ENCODE measurements at regions not wholly inside any gene's neighbourhood (a gene's known extent, or its start where the extent isn't known, plus 50 kb on each side); places are given as distances from the start of the nearest gene placed in this dataset.

DNA sequence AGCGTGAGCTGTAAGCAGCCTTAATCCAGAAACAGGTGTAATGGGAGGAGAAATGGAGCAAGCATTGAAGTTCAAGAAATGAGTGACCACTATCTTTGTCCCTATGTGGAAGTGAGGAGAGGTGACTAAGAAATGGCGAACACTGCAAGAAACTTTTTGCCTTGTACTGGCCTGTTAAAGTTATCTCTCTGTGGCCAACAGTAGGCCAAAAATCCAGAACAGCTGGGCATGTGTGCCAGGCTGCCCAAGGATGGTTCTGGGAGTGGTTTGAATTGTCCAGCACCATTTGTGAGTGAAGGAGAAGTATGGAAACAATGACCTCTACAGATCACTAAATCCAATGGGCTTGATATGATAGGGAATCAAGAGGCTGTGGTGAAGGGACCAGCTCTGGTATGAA lies 83.3 kb upstream of the FRMD6 start:
- Histone ChIP-seq H3K9me2 (replicated peaks; ENCODE audit: low read depth, low read length) (no peaks in the 10 kb centered on the region), H2AFZ (ENCODE audit: low read length) (no peak overlapping the region), H3K36me3 (ENCODE audit: insufficient read depth, low read length) (no peaks in the 10 kb centered on the region), H3K4me1 (ENCODE audit: insufficient read depth, low read length, poor library complexity, severe bottlenecking) (peaks cover 27% of the 10 kb centered on the region), H3K9me3 (ENCODE audit: insufficient read depth, low read depth, low read length) (no peaks in the 10 kb centered on the region), H4K20me1 (ENCODE audit: insufficient read depth, low read length, poor library complexity, severe bottlenecking) (no peaks in the 10 kb centered on the region), H3K79me2 (ENCODE audit: insufficient read depth, low read length) (no peaks in the 10 kb centered on the region), H3F3A (ENCODE audit: low read depth) (no peaks in the 10 kb centered on the region), H3K9ac (ENCODE audit: low read depth, low read length, poor library complexity, severe bottlenecking) (no peak overlapping the region), H3K4me3 (ENCODE audit: low read length, poor library complexity, severe bottlenecking) (no peak overlapping the region), H3K27me3 (ENCODE audit: insufficient read depth, low read length, poor library complexity, severe bottlenecking) (no peaks in the 10 kb centered on the region), H3K4me2 (ENCODE audit: low read depth, low read length, poor library complexity, severe bottlenecking) (no peak overlapping the region)
- TF ChIP-seq EZH2phosphoT487 (IDR thresholded peaks at IDR 0.05; ENCODE audit: borderline replicate concordance): no peak
- TF ChIP-seq, protein P1, sequence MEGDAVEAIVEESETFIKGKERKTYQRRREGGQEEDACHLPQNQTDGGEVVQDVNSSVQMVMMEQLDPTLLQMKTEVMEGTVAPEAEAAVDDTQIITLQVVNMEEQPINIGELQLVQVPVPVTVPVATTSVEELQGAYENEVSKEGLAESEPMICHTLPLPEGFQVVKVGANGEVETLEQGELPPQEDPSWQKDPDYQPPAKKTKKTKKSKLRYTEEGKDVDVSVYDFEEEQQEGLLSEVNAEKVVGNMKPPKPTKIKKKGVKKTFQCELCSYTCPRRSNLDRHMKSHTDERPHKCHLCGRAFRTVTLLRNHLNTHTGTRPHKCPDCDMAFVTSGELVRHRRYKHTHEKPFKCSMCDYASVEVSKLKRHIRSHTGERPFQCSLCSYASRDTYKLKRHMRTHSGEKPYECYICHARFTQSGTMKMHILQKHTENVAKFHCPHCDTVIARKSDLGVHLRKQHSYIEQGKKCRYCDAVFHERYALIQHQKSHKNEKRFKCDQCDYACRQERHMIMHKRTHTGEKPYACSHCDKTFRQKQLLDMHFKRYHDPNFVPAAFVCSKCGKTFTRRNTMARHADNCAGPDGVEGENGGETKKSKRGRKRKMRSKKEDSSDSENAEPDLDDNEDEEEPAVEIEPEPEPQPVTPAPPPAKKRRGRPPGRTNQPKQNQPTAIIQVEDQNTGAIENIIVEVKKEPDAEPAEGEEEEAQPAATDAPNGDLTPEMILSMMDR (conservative IDR thresholded peaks at IDR 0.05; ENCODE audit: low read length): no peak

DNA sequence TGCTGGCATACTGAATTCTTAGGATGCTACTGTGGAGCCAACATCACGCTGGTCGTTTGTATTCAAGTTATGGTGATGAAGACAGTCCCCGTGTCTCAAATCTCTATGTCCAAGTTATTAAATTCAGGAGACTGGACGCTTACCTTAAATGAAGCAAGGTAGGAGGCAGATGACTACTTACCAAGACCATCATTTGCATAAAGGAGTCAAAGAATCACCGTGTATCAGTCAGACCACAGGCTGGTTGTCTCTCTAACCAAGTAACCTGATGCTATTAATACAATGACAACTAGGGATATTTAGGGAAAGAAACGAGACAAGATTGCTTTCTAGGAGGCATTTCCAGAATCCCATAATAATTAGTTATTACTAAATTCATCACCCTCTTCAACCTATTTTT lies 78.1 kb upstream of the FRMD6 start:
- H3K4me2 ChIP-seq (ENCODE audit: low read depth, low read length, poor library complexity, severe bottlenecking): no peak overlapping the region
- H4K20me1 ChIP-seq (ENCODE audit: insufficient read depth, low read length, poor library complexity, severe bottlenecking): no peaks in the 10 kb centered on the region
- no peak overlapping the region for H3K9ac ChIP-seq (ENCODE audit: low read depth, low read length, poor library complexity, severe bottlenecking)
- TF ChIP-seq EZH2phosphoT487 (IDR thresholded peaks at IDR 0.05; ENCODE audit: borderline replicate concordance): no peak
- TF ChIP-seq, protein P1 (conservative IDR thresholded peaks at IDR 0.05; ENCODE audit: low read length): no peak
- no peaks in the 10 kb centered on the region for H3K4me1 ChIP-seq (ENCODE audit: insufficient read depth, low read length, poor library complexity, severe bottlenecking)
- no peaks in the 10 kb centered on the region for H3K79me2 ChIP-seq (ENCODE audit: insufficient read depth, low read length)
- H3K9me2 ChIP-seq (replicated peaks; ENCODE audit: low read depth, low read length): no peaks in the 10 kb centered on the region
- no peak overlapping the region for H3K4me3 ChIP-seq (ENCODE audit: low read length, poor library complexity, severe bottlenecking)
- no peak overlapping the region for H2AFZ ChIP-seq (ENCODE audit: low read length)
- no peaks in the 10 kb centered on the region for H3F3A ChIP-seq (ENCODE audit: low read depth)
- H3K9me3 ChIP-seq (ENCODE audit: insufficient read depth, low read depth, low read length): no peaks in the 10 kb centered on the region
- no peaks in the 10 kb centered on the region for H3K36me3 ChIP-seq (ENCODE audit: insufficient read depth, low read length)
- H3K27me3 ChIP-seq (ENCODE audit: insufficient read depth, low read length, poor library complexity, severe bottlenecking): no peaks in the 10 kb centered on the region

DNA sequence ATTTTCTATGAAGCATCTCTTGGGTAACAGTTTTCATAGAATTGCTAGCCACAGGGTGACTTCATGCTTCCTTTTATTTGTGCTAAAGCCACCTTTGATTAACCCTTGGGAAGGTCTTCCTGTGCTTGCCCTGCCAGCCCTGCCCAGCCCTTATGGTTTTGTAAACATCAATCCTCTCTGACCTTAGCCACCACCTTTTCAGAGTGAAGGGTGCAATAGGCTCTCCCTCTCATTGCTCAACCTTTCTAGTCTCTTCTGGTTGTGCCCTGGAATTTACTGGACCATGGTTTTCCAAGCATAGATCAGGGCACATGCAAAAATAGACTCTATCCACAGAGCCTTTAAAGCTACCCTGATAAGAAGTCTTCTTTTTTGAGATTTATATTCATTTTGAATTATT lies 77.7 kb upstream of the FRMD6 start:
- H3K27me3 ChIP-seq (ENCODE audit: insufficient read depth, low read length, poor library complexity, severe bottlenecking): no peaks in the 10 kb centered on the region
- no peak for TF ChIP-seq EZH2phosphoT487 (IDR thresholded peaks at IDR 0.05; ENCODE audit: borderline replicate concordance)
- TF ChIP-seq, protein P1 (conservative IDR thresholded peaks at IDR 0.05; ENCODE audit: low read length): no peak

More for the DNA sequence above, 77.7 kb upstream of the FRMD6 start:
- H3K4me3 ChIP-seq (ENCODE audit: low read length, poor library complexity, severe bottlenecking): no peak overlapping the region
- no peaks in the 10 kb centered on the region for H3F3A ChIP-seq (ENCODE audit: low read depth)
- no peaks in the 10 kb centered on the region for H3K4me1 ChIP-seq (ENCODE audit: insufficient read depth, low read length, poor library complexity, severe bottlenecking)
- H3K4me2 ChIP-seq (ENCODE audit: low read depth, low read length, poor library complexity, severe bottlenecking): no peak overlapping the region
- no peak overlapping the region for H3K9ac ChIP-seq (ENCODE audit: low read depth, low read length, poor library complexity, severe bottlenecking)
- no peaks in the 10 kb centered on the region for H3K36me3 ChIP-seq (ENCODE audit: insufficient read depth, low read length)
- H3K79me2 ChIP-seq (ENCODE audit: insufficient read depth, low read length): no peaks in the 10 kb centered on the region
- H3K9me3 ChIP-seq (ENCODE audit: insufficient read depth, low read depth, low read length): no peaks in the 10 kb centered on the region
- H2AFZ ChIP-seq (ENCODE audit: low read length): no peak overlapping the region
- H3K9me2 ChIP-seq (replicated peaks; ENCODE audit: low read depth, low read length): no peaks in the 10 kb centered on the region
- H4K20me1 ChIP-seq (ENCODE audit: insufficient read depth, low read length, poor library complexity, severe bottlenecking): no peaks in the 10 kb centered on the region
